Prostate gland (tissue), 2 donors: ENCODE measurements at regions not wholly inside any gene's neighbourhood (a gene's known extent, or its start where the extent isn't known, plus 50 kb on each side); places are given as distances from the start of the nearest gene placed in this dataset.
"Not testable (repeated sequence)": the region's sequence is repeated elsewhere in the genome, so short reads cannot be mapped to it uniquely, and the experiment has no call there.

Experiments
- DNase-seq: peaks from one replicate; pipeline ENCODE4 v3.0.0-alpha.2; 2019; ENCODE audit warnings: low spot score
- H3K27ac ChIP-seq, 2 donors: fragments of 200-600 bp; sonication (generic); 2 replicates each; pipeline ENCODE4 v1.5.1; 2017 to 2019
- H3K27me3 ChIP-seq: fragments of 200-600 bp; sonication (generic); replicated peaks from 2 replicates; pipeline ENCODE4 v1.5.1; 2019; ENCODE audit not compliant: insufficient read depth
- H3K36me3 ChIP-seq, 2 donors: fragments of 200-600 bp; sonication (generic); 1 replicate in 1 of 2; 2 replicates in 1 of 2; pipeline versions ENCODE4 v1.5.1 to v1.8.1; 2017 to 2019
- H3K4me1 ChIP-seq: fragments of 200-600 bp; sonication (generic); replicated peaks from 2 replicates; pipeline ENCODE4 v1.5.1; 2019
- H3K4me3 ChIP-seq, 2 donors: fragments of 200-600 bp; sonication (generic); 2 replicates each; pipeline ENCODE4 v1.5.1; 2017 to 2019
- H3K9me3 ChIP-seq: fragments of 200-600 bp; sonication (generic); 2 replicates; pipeline ENCODE4 v1.5.1; 2017
- POLR2A ChIP-seq: fragments of 450-650 bp; IDR thresholded peaks from one replicate; pipeline ENCODE4 v1.6.1; 2016; ENCODE audit warnings: antibody characterized with exemption, mild to moderate bottlenecking
- POLR2AphosphoS5 ChIP-seq: sonication (generic); formaldehyde crosslinking; IDR thresholded peaks from one replicate; pipeline ENCODE4 v1.6.1; 2017; ENCODE audit warnings: antibody characterized with exemption
- WGBS: methylation state at CpG from one replicate; pipeline ENCODE4 v1.1.5; 2018; 5-methylcytosine and 5-hydroxymethylcytosine counted together
- intact Hi-C: fragments of 100-400 bp; cut with DNase I; formaldehyde crosslinking; loops from one replicate; pipeline ENCODE4 v1.14.2; 2022
- TF ChIP-seq, protein P1 (sequence below), 4 experiments: fragments of 200-600 bp in 2 of 4; fragments of 450-650 bp in 2 of 4; sonication (generic) in 2 of 4; IDR thresholded peaks; 1 replicate in 3 of 4; 2 replicates in 1 of 4; pipeline ENCODE4 v1.5.1; 2016 to 2019; ENCODE audit warnings: antibody characterized with exemption in 4 of 4, mild to moderate bottlenecking in 2 of 4, moderate library complexity in 2 of 4

GRCh38 chr3:87792198-87792533 is 266.6 kb downstream of the CGGBP1 start:
- Histone ChIP-seq H3K4me1 (no peaks in the 10 kb centered on the region), H3K27me3 (no peaks in the 10 kb centered on the region), H3K27ac (no peak overlapping the region), H3K9me3 (no peaks in the 10 kb centered on the region), H3K36me3 (no peaks in the 10 kb centered on the region), H3K4me3 (peak overlapping the region; percentile 17 to 37)
- TF ChIP-seq, protein P1, sequence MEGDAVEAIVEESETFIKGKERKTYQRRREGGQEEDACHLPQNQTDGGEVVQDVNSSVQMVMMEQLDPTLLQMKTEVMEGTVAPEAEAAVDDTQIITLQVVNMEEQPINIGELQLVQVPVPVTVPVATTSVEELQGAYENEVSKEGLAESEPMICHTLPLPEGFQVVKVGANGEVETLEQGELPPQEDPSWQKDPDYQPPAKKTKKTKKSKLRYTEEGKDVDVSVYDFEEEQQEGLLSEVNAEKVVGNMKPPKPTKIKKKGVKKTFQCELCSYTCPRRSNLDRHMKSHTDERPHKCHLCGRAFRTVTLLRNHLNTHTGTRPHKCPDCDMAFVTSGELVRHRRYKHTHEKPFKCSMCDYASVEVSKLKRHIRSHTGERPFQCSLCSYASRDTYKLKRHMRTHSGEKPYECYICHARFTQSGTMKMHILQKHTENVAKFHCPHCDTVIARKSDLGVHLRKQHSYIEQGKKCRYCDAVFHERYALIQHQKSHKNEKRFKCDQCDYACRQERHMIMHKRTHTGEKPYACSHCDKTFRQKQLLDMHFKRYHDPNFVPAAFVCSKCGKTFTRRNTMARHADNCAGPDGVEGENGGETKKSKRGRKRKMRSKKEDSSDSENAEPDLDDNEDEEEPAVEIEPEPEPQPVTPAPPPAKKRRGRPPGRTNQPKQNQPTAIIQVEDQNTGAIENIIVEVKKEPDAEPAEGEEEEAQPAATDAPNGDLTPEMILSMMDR (IDR thresholded peaks at IDR 0.05): no peak
- TF ChIP-seq POLR2AphosphoS5: no peak
- no peak for TF ChIP-seq POLR2A
- WGBS: 12% methylated on average over 10 of the region's 10 CpGs
- intact Hi-C loops: no loop called here
- DNase-seq: no peak

GRCh38 chr3:87791248-87792027 is 267.4 kb downstream of the CGGBP1 start:
- intact Hi-C loops: no loop called here
- Histone ChIP-seq H3K4me1 (no peaks in the 10 kb centered on the region), H3K36me3 (no peaks in the 10 kb centered on the region), H3K27ac (no peak overlapping the region), H3K9me3 (no peaks in the 10 kb centered on the region), H3K4me3 (no peak overlapping the region), H3K27me3 (no peaks in the 10 kb centered on the region)
- TF ChIP-seq, protein P1 (IDR thresholded peaks at IDR 0.05): no peak
- TF ChIP-seq POLR2AphosphoS5 (no peak), POLR2A (no peak)
- DNase-seq: no peak
- WGBS: 87% methylated on average over 9 of the region's 9 CpGs

GRCh38 chr3:87789049-87789448 is 269.8 kb downstream of the CGGBP1 start:
- H3K36me3 ChIP-seq, H3K27me3 ChIP-seq, H3K4me3 ChIP-seq, H3K4me1 ChIP-seq, intact Hi-C loops, DNase-seq, H3K9me3 ChIP-seq, H3K27ac ChIP-seq: not testable (repeated sequence)
- 91% methylated on average over 3 of the region's 3 CpGs for WGBS

GRCh38 chr3:87788516-87788915 is 270.3 kb downstream of the CGGBP1 start:
- DNase-seq: no peak
- no peaks in the 10 kb centered on the region for H3K36me3 ChIP-seq
- intact Hi-C loops: no loop called here
- 75% methylated on average over 4 of the region's 4 CpGs for WGBS
- no peak overlapping the region for H3K27ac ChIP-seq
- no peaks in the 10 kb centered on the region for H3K4me1 ChIP-seq
- H3K27me3 ChIP-seq: no peaks in the 10 kb centered on the region
- no peaks in the 10 kb centered on the region for H3K9me3 ChIP-seq
- H3K4me3 ChIP-seq: no peak overlapping the region
- TF ChIP-seq POLR2A: no peak

DNA sequence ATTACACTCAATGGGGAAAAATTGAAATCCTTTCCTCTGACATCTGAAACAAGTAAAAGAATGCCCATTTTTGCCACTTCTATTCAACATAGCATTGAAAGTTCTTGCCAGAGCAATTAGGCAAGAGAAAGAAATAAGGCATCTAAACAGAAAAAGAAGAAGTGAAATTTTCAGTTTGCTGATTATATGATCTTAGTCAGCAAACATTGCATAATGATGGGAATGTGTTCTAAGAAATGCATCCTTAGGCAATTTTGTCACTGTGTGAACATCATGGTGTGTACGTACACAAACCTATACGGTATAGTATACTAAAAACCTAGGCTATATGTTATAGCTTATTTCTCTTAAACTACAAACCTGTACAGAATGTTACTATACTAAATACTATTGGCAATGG is 278.0 kb downstream of the CGGBP1 start:
- WGBS: 95% methylated on average over 2 of the region's 2 CpGs
- DNase-seq: no peak
- intact Hi-C loops: no loop called here
- Histone ChIP-seq H3K27ac (no peak overlapping the region), H3K9me3 (no peaks in the 10 kb centered on the region), H3K4me3 (no peak overlapping the region), H3K36me3 (no peaks in the 10 kb centered on the region), H3K27me3 (no peaks in the 10 kb centered on the region), H3K4me1 (no peaks in the 10 kb centered on the region)
- no peak for TF ChIP-seq POLR2A
- no peak for TF ChIP-seq POLR2AphosphoS5
- TF ChIP-seq, protein P1 (IDR thresholded peaks at IDR 0.05): no peak

GRCh38 chr3:87778876-87779275 is 279.9 kb downstream of the CGGBP1 start:
- intact Hi-C loops: no loop called here

More at GRCh38 chr3:87778876-87779275, 279.9 kb downstream of the CGGBP1 start:
- no peaks in the 10 kb centered on the region for H3K9me3 ChIP-seq
- H3K27ac ChIP-seq: no peak overlapping the region
- no peak overlapping the region for H3K4me3 ChIP-seq
- no peaks in the 10 kb centered on the region for H3K36me3 ChIP-seq
- DNase-seq: no peak
- TF ChIP-seq, protein P1 (IDR thresholded peaks at IDR 0.05): no peak
- TF ChIP-seq POLR2A (no peak), POLR2AphosphoS5 (no peak)
- no peaks in the 10 kb centered on the region for H3K27me3 ChIP-seq
- WGBS: 81% methylated on average over 1 of the region's 1 CpG
- no peaks in the 10 kb centered on the region for H3K4me1 ChIP-seq
